Loucy (cell line): ENCODE measurements at regions not wholly inside any gene's neighbourhood (a gene's known extent, or its start where the extent isn't known, plus 50 kb on each side); places are given as distances from the start of the nearest gene placed in this dataset.

ENCODE experiments used
- H2AFZ ChIP-seq: fragments of 200-600 bp; sonication (generic); 2 replicates; pipeline ENCODE4 v1.6.0; 2016; ENCODE audit warnings: antibody characterized with exemption, mild to moderate bottlenecking, low read length, moderate library complexity
- H3F3A ChIP-seq: fragments of 200-600 bp; 2 replicates; pipeline ENCODE4 v1.6.0; 2016; ENCODE audit warnings: antibody characterized with exemption, low read depth, mild to moderate bottlenecking
- H3K27me3 ChIP-seq: fragments of 200-600 bp; sonication (generic); 2 replicates; pipeline ENCODE4 v1.6.1; 2014; ENCODE audit warnings: low read length, mild to moderate bottlenecking; ENCODE audit not compliant: insufficient read depth, poor library complexity, severe bottlenecking
- H3K36me3 ChIP-seq: fragments of 200-600 bp; sonication (generic); 2 replicates; pipeline ENCODE4 v1.6.1; 2016; ENCODE audit warnings: low read length; ENCODE audit not compliant: insufficient read depth
- H3K4me1 ChIP-seq: fragments of 200-600 bp; sonication (generic); 2 replicates; pipeline ENCODE4 v1.5.1; 2014; ENCODE audit warnings: low read length, mild to moderate bottlenecking; ENCODE audit not compliant: insufficient read depth, poor library complexity, severe bottlenecking
- H3K4me2 ChIP-seq: fragments of 200-600 bp; sonication (generic); 2 replicates; pipeline ENCODE4 v1.6.0; 2014; ENCODE audit warnings: antibody characterized with exemption, low read length, low read depth, mild to moderate bottlenecking; ENCODE audit not compliant: poor library complexity, severe bottlenecking
- H3K4me3 ChIP-seq: fragments of 200-600 bp; sonication (generic); 2 replicates; pipeline ENCODE4 v1.5.1; 2014; ENCODE audit warnings: low read length, mild to moderate bottlenecking, mixed read lengths; ENCODE audit not compliant: poor library complexity, severe bottlenecking
- H3K79me2 ChIP-seq: fragments of 200-600 bp; sonication (generic); 2 replicates; pipeline ENCODE4 v1.6.1; 2014; ENCODE audit warnings: low read length; ENCODE audit not compliant: insufficient read depth
- H3K9ac ChIP-seq: fragments of 200-600 bp; sonication (generic); 2 replicates; pipeline ENCODE4 v1.6.0; 2014; ENCODE audit warnings: mild to moderate bottlenecking, low read depth, low read length, moderate library complexity; ENCODE audit not compliant: poor library complexity, severe bottlenecking
- H3K9me2 ChIP-seq: fragments of 200-600 bp; sonication (generic); replicated peaks from 2 replicates; pipeline ENCODE4 v1.6.1; 2016; ENCODE audit warnings: low read depth, low read length, mixed read lengths
- H3K9me3 ChIP-seq: fragments of 200-600 bp; sonication (generic); 2 replicates; pipeline ENCODE4 v1.6.1; 2014; ENCODE audit warnings: mild to moderate bottlenecking, antibody characterized with exemption, low read length, low read depth; ENCODE audit not compliant: insufficient read depth
- H4K20me1 ChIP-seq: fragments of 200-600 bp; sonication (generic); 2 replicates; pipeline ENCODE4 v1.6.0; 2014; ENCODE audit warnings: antibody characterized with exemption, low read length, mild to moderate bottlenecking; ENCODE audit not compliant: insufficient read depth, poor library complexity, severe bottlenecking
- CTCF ChIP-seq: fragments of 200-600 bp; sonication (generic); conservative IDR thresholded peaks from 2 replicates; pipeline ENCODE4 v1.5.1; 2014; ENCODE audit warnings: mild to moderate bottlenecking, antibody characterized with exemption, low read length
- EZH2phosphoT487 ChIP-seq: fragments of 200-600 bp; IDR thresholded peaks from 2 replicates; pipeline ENCODE4 v1.6.1; 2018; ENCODE audit warnings: antibody characterized with exemption, mild to moderate bottlenecking, moderate library complexity, borderline replicate concordance

GRCh38 chr3:164467007-164467406 is 611.3 kb downstream of the SI start:
- no peaks in the 10 kb centered on the region for H3K79me2 ChIP-seq
- no peak overlapping the region for H3K4me2 ChIP-seq
- no peaks in the 10 kb centered on the region for H3K27me3 ChIP-seq
- H3K36me3 ChIP-seq, result no peaks in the 10 kb centered on the region
- H3K9me2 ChIP-seq, result no peaks in the 10 kb centered on the region
- H3K9me3 ChIP-seq, result peaks cover 3% of the 10 kb centered on the region; the same call in 1 of the 2 replicates
- H2AFZ ChIP-seq, result no peak overlapping the region
- TF ChIP-seq EZH2phosphoT487, result no peak
- no peak for TF ChIP-seq CTCF
- H3K9ac ChIP-seq, result no peak overlapping the region
- no peak overlapping the region for H3K4me3 ChIP-seq
- H4K20me1 ChIP-seq, result no peaks in the 10 kb centered on the region
- no peaks in the 10 kb centered on the region for H3K4me1 ChIP-seq
- no peaks in the 10 kb centered on the region for H3F3A ChIP-seq

- Histone ChIP-seq H2AFZ (no peak overlapping the region), H3K36me3 (no peaks in the 10 kb centered on the region), H3K9me3 (peaks cover 3% of the 10 kb centered on the region; the same call in 1 of the 2 replicates), H3K4me3 (no peak overlapping the region), H3K9me2 (no peaks in the 10 kb centered on the region), H3K4me1 (no peaks in the 10 kb centered on the region), H4K20me1 (no peaks in the 10 kb centered on the region), H3K9ac (no peak overlapping the region), H3K79me2 (no peaks in the 10 kb centered on the region), H3K4me2 (no peak overlapping the region), H3K27me3 (no peaks in the 10 kb centered on the region), H3F3A (no peaks in the 10 kb centered on the region)
- TF ChIP-seq CTCF, result no peak
- TF ChIP-seq EZH2phosphoT487, result no peak
Measured at GRCh38 chr3:164465172-164465571, 613.1 kb downstream of the SI start.

- Histone ChIP-seq H3K79me2 (no peaks in the 10 kb centered on the region), H3K4me1 (no peaks in the 10 kb centered on the region), H3K27me3 (no peaks in the 10 kb centered on the region), H4K20me1 (no peaks in the 10 kb centered on the region), H3K9ac (no peak overlapping the region), H3K4me2 (peak overlapping the region; percentile 6), H3F3A (no peaks in the 10 kb centered on the region), H3K9me3 (no peaks in the 10 kb centered on the region), H3K4me3 (no peak overlapping the region), H2AFZ (peak overlapping the region; percentile 45; the same call in 1 of the 2 replicates), H3K9me2 (no peaks in the 10 kb centered on the region), H3K36me3 (no peaks in the 10 kb centered on the region)
- TF ChIP-seq CTCF, result no peak
- TF ChIP-seq EZH2phosphoT487, result no peak
Measured at GRCh38 chr3:164460851-164461250, 617.4 kb downstream of the SI start.
